AG09319 (cell line): ENCODE measurements at regions not wholly inside any gene's neighbourhood (a gene's known extent, or its start where the extent isn't known, plus 50 kb on each side); places are given as distances from the start of the nearest gene placed in this dataset.

Experiments
- DNase-seq: peaks from one replicate; pipeline ENCODE4 v3.0.0-alpha.2; 2010; ENCODE audit warnings: low read depth; ENCODE audit errors: extremely low read depth
- TF ChIP-seq, protein P1 (sequence below): IDR thresholded peaks from 2 replicates; pipeline ENCODE4 v1.5.1; 2011; ENCODE audit warnings: low read depth, mild to moderate bottlenecking, inconsistent platforms, low read length, moderate library complexity

DNA sequence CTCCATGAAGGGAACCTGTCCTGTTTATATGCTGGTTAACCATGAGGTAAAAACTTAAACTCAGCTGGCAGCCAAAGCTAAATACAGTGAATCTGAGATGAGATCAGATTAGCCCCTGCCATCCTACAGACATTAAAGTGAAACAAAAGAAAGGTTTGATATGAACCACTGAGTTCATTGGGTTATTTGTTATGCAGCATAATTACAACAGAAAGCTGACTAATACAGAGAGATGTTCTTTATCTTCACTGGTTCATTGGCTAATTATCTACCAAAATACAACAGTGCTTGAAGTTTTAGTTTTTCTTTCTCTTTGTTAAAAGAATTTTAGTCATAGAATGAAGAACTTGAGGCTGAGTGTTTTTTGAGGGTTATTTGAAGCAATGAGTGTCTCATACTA is 307.6 kb upstream of the FERMT1 start:
- TF ChIP-seq, protein P1, sequence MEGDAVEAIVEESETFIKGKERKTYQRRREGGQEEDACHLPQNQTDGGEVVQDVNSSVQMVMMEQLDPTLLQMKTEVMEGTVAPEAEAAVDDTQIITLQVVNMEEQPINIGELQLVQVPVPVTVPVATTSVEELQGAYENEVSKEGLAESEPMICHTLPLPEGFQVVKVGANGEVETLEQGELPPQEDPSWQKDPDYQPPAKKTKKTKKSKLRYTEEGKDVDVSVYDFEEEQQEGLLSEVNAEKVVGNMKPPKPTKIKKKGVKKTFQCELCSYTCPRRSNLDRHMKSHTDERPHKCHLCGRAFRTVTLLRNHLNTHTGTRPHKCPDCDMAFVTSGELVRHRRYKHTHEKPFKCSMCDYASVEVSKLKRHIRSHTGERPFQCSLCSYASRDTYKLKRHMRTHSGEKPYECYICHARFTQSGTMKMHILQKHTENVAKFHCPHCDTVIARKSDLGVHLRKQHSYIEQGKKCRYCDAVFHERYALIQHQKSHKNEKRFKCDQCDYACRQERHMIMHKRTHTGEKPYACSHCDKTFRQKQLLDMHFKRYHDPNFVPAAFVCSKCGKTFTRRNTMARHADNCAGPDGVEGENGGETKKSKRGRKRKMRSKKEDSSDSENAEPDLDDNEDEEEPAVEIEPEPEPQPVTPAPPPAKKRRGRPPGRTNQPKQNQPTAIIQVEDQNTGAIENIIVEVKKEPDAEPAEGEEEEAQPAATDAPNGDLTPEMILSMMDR = no peak
- DNase-seq = no peak

DNA sequence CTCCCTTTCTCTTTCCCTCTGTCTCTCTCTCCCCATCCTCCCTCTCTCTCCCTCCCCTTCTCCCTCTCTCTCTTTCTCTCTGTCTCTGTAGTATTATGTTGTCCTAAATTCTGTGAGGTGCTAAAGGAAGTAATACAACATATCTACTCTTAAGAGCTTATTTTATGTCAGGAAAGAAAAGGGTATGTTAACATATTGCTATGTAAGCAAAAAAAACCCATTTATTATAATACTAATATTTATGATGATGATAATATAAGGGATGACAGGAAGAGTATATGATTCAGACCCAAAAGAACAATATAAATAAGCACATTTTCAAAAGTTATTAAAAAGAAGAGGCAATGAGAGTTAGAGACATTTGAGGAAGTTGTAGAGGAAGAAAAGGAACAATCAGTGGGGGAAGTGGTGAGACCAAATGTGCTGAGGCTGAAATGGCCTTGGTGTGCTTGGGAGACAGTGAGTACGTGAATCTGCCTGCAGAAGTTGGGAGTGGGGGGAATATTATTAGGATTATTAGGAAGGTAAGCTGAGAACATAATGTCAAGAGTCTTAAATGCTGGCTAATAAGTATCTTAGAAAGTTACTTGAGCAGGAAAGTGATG is 303.6 kb upstream of the FERMT1 start:
- DNase-seq = no peak
- TF ChIP-seq, protein P1 = no peak

DNA sequence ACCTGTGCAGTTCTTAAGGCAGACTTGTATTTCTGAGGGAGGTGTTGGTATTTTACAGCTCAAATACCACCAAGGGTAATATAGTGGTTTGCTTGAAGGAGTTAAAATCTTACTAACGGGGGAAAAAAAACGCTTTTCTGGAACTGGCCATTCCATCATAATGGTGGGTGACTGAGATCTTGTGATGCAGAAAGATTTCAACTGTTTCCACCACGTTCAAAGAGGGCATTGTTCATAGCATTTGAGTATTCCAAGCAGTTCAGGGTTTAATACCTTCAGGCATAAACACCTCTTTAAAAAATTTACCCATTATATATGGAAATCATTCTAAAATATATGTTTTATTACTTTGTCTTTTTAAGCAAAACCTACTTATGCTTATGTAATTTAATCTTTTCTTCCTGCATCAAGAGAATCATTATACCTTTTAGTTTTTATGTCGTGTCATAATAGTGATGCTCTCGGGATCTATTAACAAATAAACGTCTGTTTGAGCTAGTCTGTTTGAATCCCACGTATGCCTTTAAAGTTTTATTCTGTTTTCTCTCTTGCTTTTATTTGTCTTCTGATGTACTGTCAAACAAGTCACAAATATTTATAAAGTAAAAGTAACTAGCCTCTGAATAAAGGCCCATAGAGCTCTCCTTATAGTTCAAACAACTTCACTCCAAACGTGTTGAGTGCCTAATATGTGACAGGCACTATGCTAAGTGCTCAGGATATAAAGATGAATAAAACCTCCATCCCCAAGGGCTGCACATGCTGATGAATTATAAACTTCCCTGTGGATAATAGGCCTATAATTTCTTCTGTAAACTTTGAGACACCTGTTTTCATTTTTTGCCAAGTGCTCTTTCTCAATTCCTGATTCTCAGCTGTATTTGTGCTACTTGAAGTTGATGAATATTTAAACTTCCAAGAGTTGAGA is 298.8 kb upstream of the FERMT1 start:
- TF ChIP-seq, protein P1 = no peak
- DNase-seq = no peak

DNA sequence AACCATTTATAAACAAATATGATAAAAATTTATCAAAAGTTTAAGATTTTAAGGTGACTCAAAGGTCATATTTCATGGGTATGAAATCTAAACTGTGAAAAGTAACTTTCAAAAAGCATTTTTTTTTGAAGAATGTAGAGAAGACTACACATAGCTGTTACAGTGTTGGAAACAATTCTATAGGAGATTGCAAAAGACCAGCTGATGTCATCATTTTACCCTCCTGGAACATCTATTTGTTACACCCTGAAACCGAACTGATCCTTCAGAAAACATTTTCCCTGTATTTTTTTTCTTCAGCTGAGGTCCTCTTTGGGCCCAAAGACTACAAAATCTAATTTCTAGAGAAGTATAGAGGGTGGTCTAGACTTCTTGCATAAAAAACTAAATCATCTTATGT is 297.5 kb upstream of the FERMT1 start:
- DNase-seq = no peak
- TF ChIP-seq, protein P1 = no peak

DNA sequence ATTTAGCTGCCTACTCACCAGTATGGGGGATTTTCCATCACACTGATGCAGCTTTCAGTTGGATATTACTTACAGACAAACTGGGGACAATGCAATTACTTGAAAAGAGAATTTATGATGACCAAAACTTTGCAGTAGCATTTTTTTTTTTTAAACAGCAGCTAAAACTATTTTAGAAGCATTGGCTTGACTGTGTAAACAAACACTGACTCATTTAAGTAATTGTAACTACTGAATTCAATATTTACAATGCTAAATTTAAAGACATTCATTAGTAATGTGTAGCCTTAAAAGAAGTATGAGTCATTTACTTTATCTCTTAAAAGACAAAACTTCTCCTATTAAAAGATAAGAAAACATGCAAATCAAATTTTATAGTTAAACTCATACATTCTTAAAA is 295.9 kb upstream of the FERMT1 start:
- no peak for DNase-seq
- TF ChIP-seq, protein P1 = no peak

DNA sequence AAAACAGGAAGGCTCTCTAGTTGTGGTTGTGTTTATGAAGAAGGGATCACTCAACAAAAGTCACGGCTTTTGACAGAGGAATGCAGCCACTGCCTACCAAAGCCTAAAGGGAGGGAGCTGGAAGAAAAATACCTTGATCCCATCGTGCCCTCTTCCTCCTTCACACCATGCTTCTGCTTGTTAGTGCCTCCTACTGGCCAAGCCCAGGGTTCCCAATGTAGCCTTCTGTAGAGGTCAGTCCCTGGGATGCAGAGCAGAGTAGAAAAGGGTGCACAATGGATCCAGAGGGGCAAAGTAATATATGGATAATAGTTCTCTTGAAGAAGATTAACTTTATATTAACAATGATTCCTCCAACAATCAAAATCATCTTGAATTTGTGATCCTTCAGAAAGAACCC is 293.5 kb upstream of the FERMT1 start:
- DNase-seq = no peak
- TF ChIP-seq, protein P1 = no peak

DNA sequence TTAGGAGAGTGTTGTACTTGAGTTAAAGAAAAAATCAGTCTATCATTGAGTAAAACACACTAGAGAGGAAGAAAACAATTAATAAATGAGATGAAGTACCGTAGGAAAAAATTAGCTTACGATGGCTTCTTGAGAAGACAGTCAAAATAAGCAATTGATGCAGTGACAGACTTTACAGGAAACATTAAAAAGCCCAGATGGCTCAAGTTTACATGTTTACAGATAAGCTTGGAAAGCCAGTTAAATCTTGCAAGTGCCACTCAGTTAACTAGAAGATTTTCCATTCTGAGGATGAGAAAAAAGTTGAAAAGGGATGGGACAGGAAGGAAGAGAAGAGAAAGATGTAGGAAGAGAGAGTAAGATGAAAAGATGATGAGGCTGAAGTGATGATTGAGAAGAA is 288.8 kb upstream of the FERMT1 start:
- TF ChIP-seq, protein P1 = no peak
- DNase-seq = no peak
